HEK293T (cell line): ENCODE measurements at regions not wholly inside any gene's neighbourhood (a gene's known extent, or its start where the extent isn't known, plus 50 kb on each side); places are given as distances from the start of the nearest gene placed in this dataset.

ENCODE experiments used
- FOXM1 ChIP-seq: fragments of 450-650 bp; IDR thresholded peaks from 2 replicates; pipeline ENCODE4 v1.6.1; 2017; ENCODE audit warnings: mild to moderate bottlenecking, borderline replicate concordance
- SP1 ChIP-seq: fragments of 450-650 bp; IDR thresholded peaks from 2 replicates; pipeline ENCODE4 v1.6.1; 2017

- no peak for TF ChIP-seq FOXM1
- no peak for TF ChIP-seq SP1
Observed at GRCh38 chr2:65915273-65915672, 482.9 kb upstream of the SPRED2 start.
